ENCODE measurements at regions not wholly inside any gene's neighbourhood (a gene's known extent, or its start where the extent isn't known, plus 50 kb on each side); places are given as distances from the start of the nearest gene placed in this dataset.
"Not testable (repeated sequence)": the region's sequence is repeated elsewhere in the genome, so short reads cannot be mapped to it uniquely, and the experiment has no call there.

DNA sequence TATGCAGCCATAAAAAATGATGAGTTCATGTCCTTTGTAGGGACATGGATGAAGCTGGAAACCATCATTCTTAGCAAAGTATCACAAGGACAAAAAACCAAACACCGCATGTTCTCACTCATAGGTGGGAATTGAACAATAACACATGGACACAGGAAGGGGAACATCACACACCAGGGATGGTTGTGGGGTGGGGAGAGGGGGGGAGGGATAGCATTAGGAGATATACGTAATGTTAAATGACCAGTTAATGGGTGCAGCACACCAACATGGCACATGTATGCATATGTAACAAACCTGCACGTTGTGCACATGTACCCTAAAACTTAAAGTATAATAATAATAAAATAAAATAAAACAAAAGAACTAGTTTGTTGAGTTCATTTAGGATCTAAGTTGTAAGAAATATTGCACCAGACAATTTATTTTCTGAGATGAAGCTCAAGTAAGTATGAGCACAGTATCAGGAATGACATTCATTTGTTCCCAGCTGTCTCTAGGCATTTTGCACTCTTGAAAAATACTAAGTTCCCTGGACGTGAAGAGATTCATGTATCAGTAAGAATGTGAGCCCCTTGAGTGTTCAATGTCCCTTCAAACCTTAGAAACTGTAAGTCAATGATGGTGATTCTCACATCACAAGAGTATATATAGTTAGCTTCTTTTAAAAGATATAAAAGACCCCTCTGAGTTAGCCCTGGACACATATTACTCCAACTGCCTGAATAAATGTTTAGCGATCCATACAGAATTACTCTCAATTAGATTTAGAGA, 1519.3 kb upstream of the TPTE start:
- DNase-seq, result not testable (repeated sequence)

GRCh38 chr21:9003909-9004814, 1517.2 kb upstream of the TPTE start:
- not testable (repeated sequence) for DNase-seq

DNA sequence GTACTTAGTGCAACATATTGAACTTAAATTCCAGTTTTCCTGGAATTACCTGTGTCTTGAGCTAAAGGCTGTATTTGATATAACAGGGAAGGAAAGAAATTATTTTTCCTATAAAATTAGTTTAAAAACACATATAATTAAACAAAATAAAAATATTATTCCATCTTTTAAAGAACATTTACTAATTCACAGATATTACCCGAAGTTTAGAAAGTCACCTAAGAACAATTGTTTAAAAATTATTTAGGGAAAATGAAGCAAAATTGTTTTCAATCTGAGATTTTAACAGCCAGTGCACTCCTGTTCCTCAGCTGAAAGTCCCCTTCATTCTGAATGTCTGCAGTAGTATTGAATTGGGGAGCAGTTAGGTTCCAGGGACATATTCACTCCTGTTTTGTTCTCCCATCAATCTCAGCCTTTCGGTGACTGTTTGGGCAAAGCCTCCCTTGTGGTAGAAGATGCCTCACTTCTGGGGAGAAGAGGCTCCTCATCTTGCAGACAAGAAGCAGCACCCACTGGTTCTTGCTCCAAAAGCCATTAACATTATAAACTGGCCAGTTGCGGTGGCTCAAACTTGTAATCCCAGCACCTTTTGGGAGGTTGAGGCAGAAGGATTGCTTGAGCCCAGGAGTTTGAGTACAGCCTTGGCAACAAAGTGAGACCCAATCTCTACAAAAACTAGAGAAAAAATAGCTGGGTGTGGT, 1516.4 kb upstream of the TPTE start:
- not testable (repeated sequence) for DNase-seq

GRCh38 chr21:9005671-9006070, 1515.7 kb upstream of the TPTE start:
- not testable (repeated sequence) for DNase-seq

GRCh38 chr21:9006111-9006510, 1515.3 kb upstream of the TPTE start:
- not testable (repeated sequence) for DNase-seq

- not testable (repeated sequence) for DNase-seq
Observed at GRCh38 chr21:9006553-9007323, 1514.6 kb upstream of the TPTE start.

DNA sequence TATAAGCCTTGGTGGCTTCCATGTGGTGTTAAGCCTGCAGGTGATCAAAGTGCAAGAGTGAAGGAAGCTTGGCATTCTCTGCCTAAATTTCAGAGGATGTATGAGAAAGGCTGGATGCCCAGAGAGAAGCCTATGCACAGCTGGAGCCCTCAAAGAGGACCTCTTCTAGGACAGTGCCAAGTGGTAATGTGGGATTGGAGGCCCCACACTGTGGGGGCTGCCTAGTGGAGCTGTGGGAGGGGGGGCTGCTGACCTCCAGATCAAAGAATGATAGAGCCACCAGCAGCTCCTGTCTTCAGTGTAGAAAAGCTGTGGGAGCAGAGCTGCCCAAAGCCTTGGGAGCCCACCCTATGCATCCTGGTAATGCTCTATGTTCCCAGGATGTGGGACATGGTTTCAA, 1512.7 kb upstream of the TPTE start:
- no peak for DNase-seq

GRCh38 chr21:9009267-9010016, 1511.9 kb upstream of the TPTE start:
- DNase-seq, result peak in 1 of 3 donors; percentile 18

- not testable (repeated sequence) for DNase-seq
Observed at GRCh38 chr21:9010121-9010795, 1511.1 kb upstream of the TPTE start.

DNA sequence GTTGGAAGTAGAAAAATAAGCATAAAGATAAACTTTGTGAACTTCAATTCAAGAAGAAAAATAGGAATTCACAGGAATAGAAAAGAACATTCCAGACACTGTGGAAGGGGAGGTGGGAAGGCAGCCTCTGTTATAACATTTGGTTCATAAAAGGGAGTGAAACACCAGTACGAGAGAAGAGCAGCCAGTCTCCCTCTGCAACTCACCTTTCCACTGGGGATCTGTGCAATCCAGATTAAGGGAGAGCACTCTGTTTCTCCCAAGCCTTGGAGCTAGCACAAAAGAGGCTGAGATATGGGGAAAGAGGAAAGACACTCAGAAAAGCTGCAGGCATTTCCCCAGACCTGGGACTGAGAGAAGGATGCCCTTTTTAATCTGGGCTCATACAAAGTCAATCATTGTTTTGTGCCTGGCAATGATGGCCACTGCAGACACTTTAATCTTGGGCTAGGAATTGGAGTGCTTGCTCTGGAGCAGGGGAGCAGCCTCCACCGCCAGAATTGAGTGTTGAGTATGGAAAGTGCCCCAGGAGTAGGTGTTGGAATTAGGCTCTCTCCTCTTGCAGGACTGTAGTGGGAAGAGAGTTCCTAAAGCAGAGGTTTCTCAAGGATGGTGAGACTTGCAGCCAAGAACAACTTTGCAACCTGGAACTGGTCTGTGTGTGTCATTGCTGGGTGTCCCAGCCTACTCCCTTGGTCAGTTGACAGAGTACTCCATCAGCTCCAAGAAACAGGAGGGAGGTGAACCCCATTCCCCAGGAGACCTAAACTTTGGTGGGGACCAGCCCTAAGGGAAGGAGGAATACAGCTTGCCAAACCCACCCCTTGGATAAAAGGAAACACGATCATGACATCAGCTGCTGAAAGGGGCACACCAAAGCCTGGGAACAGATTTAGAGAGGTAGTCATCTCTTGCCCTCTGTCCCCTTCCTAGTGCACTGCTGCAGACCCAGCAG, 1510.2 kb upstream of the TPTE start:
- peak in 1 of 3 donors; percentile 18 for DNase-seq

GRCh38 chr21:9011916-9012315, 1509.5 kb upstream of the TPTE start:
- DNase-seq, result not testable (repeated sequence)

DNA sequence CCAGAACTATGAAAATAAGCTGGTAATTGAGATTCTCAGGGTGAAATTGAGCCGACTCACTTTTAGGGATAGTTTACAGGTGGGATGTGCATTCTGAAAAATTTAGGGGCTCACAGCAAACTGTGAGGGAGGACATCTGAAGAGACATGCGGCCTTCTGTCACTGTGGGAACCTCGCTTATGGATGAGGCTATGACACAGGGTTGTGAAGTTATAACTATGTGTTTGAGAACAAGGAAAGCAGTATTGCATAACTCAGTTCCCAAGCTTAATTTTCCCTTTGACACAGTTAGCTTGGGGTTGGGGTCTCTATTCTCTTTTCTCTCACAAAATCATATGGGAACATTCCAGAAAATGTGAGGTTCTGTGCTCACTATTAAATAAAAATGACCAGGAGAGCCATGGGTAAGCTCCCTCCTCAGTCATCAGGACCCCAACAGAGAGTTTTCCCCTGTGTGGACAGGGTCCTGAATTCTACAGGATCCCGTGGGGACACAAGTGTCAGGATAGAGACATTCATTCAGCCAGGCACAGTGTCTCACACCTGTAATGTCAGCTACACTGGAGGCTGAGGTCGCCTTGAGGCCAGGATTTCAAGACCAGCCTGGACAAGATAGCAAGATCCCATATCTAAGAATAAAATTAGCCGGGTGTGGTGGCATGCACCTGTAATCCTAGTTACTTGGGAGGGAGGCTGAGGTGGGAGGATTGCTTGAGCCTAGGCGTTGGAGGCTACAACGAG, 1507.7 kb upstream of the TPTE start:
- peak in 1 of 3 donors; percentile 17 for DNase-seq

DNA sequence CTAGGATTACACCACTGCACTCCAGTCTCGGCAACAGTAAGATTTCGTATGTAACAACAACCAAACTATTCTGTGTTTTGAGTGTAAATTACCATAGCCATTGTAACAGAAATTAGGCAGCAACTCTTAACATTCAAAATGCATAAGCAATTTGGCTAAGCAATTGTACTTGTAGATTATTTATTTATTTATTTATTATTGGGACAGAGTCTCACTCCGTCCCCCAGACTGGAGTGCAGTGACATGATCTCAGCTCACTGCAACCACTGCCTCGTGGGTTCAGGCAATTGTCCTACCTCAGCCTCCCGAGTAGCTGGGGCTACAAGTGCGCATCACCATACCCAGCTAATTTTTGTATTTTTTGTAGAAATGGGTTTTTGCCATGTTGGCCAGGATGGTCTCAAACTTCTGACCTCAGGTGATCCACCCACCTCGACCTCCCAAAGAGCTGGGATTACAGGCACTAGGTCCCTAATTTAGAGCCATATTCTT, 1507.1 kb upstream of the TPTE start:
- not testable (repeated sequence) for DNase-seq

- DNase-seq, result peak in 1 of 3 donors; percentile 18
Observed at GRCh38 chr21:9015483-9016197, 1505.7 kb upstream of the TPTE start.

DNA sequence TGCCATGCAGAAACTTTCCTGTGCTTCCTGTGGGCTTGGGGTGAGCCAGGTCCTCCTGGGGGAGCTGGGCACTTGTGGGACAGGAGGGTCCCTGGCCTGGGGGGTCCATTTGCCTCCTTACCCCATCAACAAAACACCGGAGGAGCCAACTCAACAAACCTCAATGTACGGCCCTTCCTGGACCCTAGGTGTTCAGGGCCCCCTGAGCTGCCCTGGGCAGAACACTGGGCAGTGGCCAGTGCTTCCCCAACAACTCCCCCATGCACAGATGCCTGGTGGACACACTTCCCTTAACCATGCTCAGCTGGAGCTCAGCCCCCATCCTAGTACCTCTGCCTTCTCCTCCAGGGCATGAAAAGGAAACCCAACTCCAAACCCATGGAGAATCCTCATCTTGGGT, 1504.2 kb upstream of the TPTE start:
- not testable (repeated sequence) for DNase-seq

- DNase-seq, result not testable (repeated sequence)
Observed at GRCh38 chr21:9018731-9019253, 1502.6 kb upstream of the TPTE start.

DNA sequence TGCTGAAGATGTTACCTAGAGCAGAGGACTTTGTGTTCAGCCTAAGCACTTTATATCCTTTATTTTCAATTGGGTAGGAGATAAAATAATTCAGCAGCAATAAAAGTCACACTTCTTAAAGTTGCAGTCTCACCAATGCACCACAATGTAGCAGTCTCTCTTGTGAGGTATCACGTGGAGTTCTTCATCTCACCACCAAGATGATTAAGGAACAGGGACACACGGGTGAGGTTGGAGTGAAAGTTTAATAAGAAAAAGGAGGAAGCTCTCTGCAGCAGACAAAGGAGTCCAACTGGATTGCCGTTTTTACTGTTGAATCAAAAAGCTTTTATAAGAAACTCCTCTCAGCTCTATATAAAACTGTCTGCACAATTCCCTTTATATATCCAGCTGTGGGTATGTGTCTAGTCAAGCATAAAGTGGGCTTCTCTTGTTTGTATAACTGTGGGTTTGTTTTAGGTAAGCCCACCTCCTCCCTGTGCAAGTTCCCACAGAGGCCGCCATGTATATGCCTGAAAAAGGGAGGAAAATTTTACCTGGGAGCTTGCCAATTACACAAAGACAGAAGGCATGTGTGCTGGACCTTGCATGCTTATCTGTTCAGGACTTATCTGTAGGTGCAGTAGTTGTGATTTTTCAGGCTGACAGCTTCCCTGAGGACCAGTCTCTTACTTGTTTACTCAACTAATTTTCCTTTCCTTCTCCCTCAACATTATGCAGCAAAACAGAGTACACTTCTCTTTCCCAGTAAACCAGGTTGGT, 1497.2 kb upstream of the TPTE start:
- DNase-seq, result not testable (repeated sequence)

Data from suppressor macrophage treated with lipopolysaccharide for 1 hour (primary cell).